Left lung (tissue), 4 donors: ENCODE measurements at regions not wholly inside any gene's neighbourhood (a gene's known extent, or its start where the extent isn't known, plus 50 kb on each side); places are given as distances from the start of the nearest gene placed in this dataset.

Source experiments
- ATAC-seq: fragments of 200-7000 bp; cut with Tn5 transposase; one replicate; pipeline ENCODE4 v1.9.1; 2020; ENCODE audit warnings: moderate library complexity
- DNase-seq, 4 donors: peaks; one replicate each; pipeline ENCODE4 v3.0.0-alpha.2; 2013 to 2020
- H3K27ac ChIP-seq, 2 donors: fragments of 200-600 bp; sonication (generic) in 1 of 2; one replicate each; pipeline versions ENCODE4 v1.5.0 to v1.8.0; 2020 to 2021
- H3K27me3 ChIP-seq, 2 donors: fragments of 200-600 bp; sonication (generic) in 1 of 2; one replicate each; pipeline versions ENCODE4 v1.5.0 to v1.8.0; 2020 to 2021
- H3K36me3 ChIP-seq, 2 donors: fragments of 200-600 bp; sonication (generic) in 1 of 2; one replicate each; pipeline versions ENCODE4 v1.5.0 to v1.8.0; 2020 to 2021
- H3K4me1 ChIP-seq, 2 donors: fragments of 200-600 bp; one replicate each; pipeline ENCODE4 v1.8.0; 2021
- H3K4me3 ChIP-seq, 2 donors: fragments of 200-600 bp; sonication (generic) in 1 of 2; one replicate each; pipeline versions ENCODE4 v1.5.0 to v1.8.0; 2020 to 2021; ENCODE audit warnings: mild to moderate bottlenecking in 1 of 2
- H3K9me3 ChIP-seq, 2 donors: fragments of 200-600 bp; sonication (generic) in 1 of 2; one replicate each; pipeline versions ENCODE4 v1.5.0 to v1.8.0; 2020 to 2021
- intact Hi-C, 2 donors: fragments of 100-400 bp; cut with DNase I; formaldehyde crosslinking; loops; one replicate each; pipeline versions ENCODE4 v1.11.2 to v1.14.2; 2022
- TF ChIP-seq, protein P1 (sequence below), 2 donors: fragments of 200-600 bp; sonication (generic) in 1 of 2; IDR thresholded peaks; one replicate each; pipeline versions ENCODE4 v1.5.0 to v1.8.0; 2021; ENCODE audit warnings: antibody characterized with exemption in 2 of 2
- donor health status: DM: no; HTN: yes; CAD: no.
- donor health status: DM: no; HTN: no; CAD: no.

DNA sequence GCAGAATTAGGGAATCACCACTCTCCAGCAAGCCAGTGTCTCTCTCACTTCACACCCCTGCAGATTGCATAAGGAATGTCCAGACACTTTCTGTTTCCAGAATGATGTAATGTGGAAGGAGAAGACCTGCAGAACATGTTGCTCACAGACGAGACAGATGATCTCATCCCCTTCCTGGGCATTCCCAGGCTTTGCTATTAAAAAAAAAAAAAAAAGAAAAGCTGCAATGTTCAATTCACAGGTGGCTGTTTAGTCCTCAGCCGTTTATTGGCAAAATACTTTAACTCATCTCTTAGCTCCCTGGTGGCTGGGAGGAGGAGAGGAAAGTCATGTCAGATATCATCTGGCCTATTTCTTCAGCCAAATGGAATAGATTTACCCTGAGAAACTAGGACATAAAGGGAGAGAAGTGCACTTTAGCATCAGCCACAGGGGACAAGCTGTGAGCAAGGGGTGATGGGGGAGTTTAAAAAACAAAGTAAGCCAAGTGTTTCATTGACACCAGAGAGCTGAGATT is 95.9 kb upstream of the TNC start:
- Histone ChIP-seq H3K4me1 (peaks cover 0 to 11% of the 10 kb centered on the region in 2 donors), H3K9me3 (no peaks in the 10 kb centered on the region), H3K27ac (no peak overlapping the region), H3K4me3 (no peak overlapping the region), H3K36me3 (no peaks in the 10 kb centered on the region), H3K27me3 (no peaks in the 10 kb centered on the region)
- TF ChIP-seq, protein P1, sequence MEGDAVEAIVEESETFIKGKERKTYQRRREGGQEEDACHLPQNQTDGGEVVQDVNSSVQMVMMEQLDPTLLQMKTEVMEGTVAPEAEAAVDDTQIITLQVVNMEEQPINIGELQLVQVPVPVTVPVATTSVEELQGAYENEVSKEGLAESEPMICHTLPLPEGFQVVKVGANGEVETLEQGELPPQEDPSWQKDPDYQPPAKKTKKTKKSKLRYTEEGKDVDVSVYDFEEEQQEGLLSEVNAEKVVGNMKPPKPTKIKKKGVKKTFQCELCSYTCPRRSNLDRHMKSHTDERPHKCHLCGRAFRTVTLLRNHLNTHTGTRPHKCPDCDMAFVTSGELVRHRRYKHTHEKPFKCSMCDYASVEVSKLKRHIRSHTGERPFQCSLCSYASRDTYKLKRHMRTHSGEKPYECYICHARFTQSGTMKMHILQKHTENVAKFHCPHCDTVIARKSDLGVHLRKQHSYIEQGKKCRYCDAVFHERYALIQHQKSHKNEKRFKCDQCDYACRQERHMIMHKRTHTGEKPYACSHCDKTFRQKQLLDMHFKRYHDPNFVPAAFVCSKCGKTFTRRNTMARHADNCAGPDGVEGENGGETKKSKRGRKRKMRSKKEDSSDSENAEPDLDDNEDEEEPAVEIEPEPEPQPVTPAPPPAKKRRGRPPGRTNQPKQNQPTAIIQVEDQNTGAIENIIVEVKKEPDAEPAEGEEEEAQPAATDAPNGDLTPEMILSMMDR (IDR thresholded peaks at IDR 0.05), result no peak
- ATAC-seq (peak; percentile 57), DNase-seq (peak in 1 of 4 donors; percentile 36)
- intact Hi-C loops, result no loop called here

DNA sequence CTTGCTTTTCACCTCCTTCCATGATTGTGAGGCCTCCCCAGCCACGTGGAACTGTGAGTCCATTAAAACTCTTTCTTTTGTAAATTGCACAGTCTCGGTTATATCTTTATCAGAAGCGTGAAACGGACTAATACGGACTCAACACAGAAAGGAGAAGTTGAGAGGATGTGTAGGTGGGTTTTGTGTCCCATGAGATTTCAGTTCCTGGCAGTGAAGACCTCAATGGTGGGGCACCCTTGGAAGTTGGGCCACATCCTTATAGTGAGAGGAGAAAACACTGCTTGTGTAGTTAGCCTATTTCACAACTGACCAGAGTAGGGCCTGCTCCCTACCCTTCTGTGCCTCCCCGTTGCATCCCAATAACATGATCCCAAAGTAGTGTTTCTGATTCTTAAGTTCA is 98.9 kb upstream of the TNC start:
- no peaks in the 10 kb centered on the region for H3K36me3 ChIP-seq
- DNase-seq (no peak), ATAC-seq (no peak)
- H3K4me3 ChIP-seq, result no peak overlapping the region
- no peak overlapping the region for H3K27ac ChIP-seq
- H3K4me1 ChIP-seq, result peaks cover 0 to 7% of the 10 kb centered on the region in 2 donors
- H3K9me3 ChIP-seq, result no peaks in the 10 kb centered on the region
- TF ChIP-seq, protein P1 (IDR thresholded peaks at IDR 0.05), result no peak
- intact Hi-C loops, result no loop called here
- no peaks in the 10 kb centered on the region for H3K27me3 ChIP-seq

DNA sequence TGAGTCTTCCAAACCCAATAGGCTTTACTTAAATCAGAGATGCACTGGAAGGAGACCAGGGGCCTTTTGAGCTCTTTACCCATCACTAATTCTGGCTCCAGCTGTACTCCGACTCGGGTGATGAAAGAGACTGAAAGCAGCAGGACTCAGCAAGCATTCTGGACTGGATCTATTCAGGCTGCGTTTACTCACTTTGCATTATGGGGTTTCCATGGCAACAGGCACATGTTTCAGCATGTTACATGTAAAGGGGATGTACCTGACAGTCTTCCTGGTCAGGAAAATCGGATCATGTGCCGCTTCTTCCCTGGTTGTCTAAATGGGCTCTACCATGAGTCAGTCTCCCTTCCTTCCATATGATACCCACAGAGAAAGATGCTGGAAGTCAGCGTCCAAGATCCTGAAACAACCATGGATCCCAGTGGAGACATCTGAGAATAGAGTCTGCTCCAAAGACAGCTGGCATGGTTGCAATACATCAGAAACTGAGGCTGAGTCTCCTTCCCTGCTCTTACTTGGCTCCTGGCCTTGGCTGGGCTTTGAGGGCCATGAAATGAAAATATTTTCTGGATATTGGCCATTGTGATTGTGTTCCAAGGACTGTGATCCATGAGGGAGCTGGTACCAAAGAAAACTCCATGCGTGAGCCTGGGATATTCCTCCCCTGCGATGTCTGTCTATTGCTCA is 102.5 kb upstream of the TNC start:
- intact Hi-C loops, result no loop called here
- TF ChIP-seq, protein P1 (IDR thresholded peaks at IDR 0.05), result no peak
- no peak overlapping the region for H3K27ac ChIP-seq
- no peak overlapping the region for H3K4me3 ChIP-seq
- H3K27me3 ChIP-seq, result no peaks in the 10 kb centered on the region
- DNase-seq (no peak), ATAC-seq (no peak)
- H3K9me3 ChIP-seq, result no peaks in the 10 kb centered on the region
- no peaks in the 10 kb centered on the region for H3K36me3 ChIP-seq
- no peaks in the 10 kb centered on the region for H3K4me1 ChIP-seq

DNA sequence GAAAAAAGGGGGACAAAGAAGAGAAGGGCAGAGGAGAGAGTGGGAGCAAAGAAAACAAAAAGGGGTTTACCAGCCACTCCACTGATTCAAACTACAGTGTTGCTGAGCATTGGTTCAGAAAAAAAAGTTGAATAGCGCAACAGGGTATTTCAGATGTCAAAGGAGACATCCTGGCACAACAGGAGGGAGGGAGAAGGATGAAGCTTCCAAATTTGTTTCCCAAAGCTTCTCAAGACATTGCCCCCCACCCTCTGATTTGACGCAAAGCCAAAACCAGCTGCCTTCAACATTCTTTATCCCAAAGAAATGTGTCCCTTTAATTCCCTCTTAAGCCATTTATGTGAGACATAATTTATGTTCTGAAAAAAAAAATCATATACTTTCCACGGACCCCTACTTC is 105.5 kb upstream of the TNC start:
- TF ChIP-seq, protein P1 (IDR thresholded peaks at IDR 0.05), result no peak
- intact Hi-C loops, result no loop called here
- no peak overlapping the region for H3K4me3 ChIP-seq
- H3K27me3 ChIP-seq, result no peaks in the 10 kb centered on the region
- ATAC-seq, result no peak
- H3K36me3 ChIP-seq, result no peaks in the 10 kb centered on the region
- no peaks in the 10 kb centered on the region for H3K4me1 ChIP-seq
- H3K9me3 ChIP-seq, result no peaks in the 10 kb centered on the region
- H3K27ac ChIP-seq, result no peak overlapping the region
- DNase-seq, result no peak

DNA sequence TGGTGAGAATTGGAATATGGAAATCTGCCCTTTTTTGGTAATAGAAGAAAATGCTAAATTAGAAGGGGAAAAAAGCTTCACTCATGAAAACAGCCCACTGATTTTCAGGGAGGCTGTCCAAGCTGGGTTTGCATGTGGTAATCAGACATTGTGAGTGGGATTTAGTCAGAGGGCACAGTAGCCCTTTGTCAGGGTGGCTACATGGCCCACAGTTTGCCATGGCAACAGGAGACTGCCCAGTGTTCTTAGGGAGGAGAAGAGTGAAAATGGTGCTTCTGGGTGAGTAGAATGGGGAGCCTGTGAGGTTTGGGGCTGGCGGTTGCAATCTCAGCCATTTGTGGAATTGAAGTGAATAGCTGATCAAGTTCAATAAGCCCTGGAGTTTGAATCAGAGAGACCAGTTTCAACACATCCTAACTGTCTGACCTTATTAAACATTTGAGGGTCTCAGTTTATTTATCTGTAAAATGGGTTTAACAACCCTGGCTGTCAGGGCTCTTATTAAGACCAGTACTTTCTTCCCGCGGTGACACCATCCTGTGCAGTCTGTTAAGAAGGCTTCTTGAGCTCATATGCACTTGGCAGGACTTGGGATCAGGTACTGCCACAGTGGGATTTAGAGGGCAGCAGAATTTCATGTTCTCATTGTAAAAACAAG is 107.6 kb upstream of the TNC start:
- H3K4me1 ChIP-seq, result no peaks in the 10 kb centered on the region
- H3K36me3 ChIP-seq, result no peaks in the 10 kb centered on the region
- DNase-seq, result no peak
- H3K9me3 ChIP-seq, result no peaks in the 10 kb centered on the region
- TF ChIP-seq, protein P1 (IDR thresholded peaks at IDR 0.05), result no peak
- no peaks in the 10 kb centered on the region for H3K27me3 ChIP-seq
- no peak overlapping the region for H3K4me3 ChIP-seq
- intact Hi-C loops, result no loop called here
- H3K27ac ChIP-seq, result no peak overlapping the region
- no peak for ATAC-seq
